ENCODE measurements at regions not wholly inside any gene's neighbourhood (a gene's known extent, or its start where the extent isn't known, plus 50 kb on each side); places are given as distances from the start of the nearest gene placed in this dataset.

- DNase-seq (ENCODE audit: low spot score) = no peak
Measured at GRCh38 chr2:151156431-151156830, 105.2 kb downstream of the RBM43 start.

- DNase-seq (ENCODE audit: low spot score) = no peak
Measured at GRCh38 chr2:151153601-151154000, 108.1 kb downstream of the RBM43 start.

- no peak for DNase-seq (ENCODE audit: low spot score)
Measured at GRCh38 chr2:151150331-151151320, 111.0 kb downstream of the RBM43 start.

GRCh38 chr2:151138507-151138906 lies 123.2 kb downstream of the RBM43 start:
- no peak for DNase-seq (ENCODE audit: low spot score)

GRCh38 chr2:151137526-151137925 lies 124.1 kb downstream of the RBM43 start:
- no peak for DNase-seq (ENCODE audit: low spot score)

GRCh38 chr2:151120011-151120410 lies 141.7 kb downstream of the RBM43 start:
- DNase-seq (ENCODE audit: low spot score) = no peak

- no peak for DNase-seq (ENCODE audit: low spot score)
Measured at GRCh38 chr2:151119374-151119773, 142.3 kb downstream of the RBM43 start.

GRCh38 chr2:151118269-151118668 lies 143.4 kb downstream of the RBM43 start:
- no peak for DNase-seq (ENCODE audit: low spot score)

GRCh38 chr2:151114874-151115273 lies 146.8 kb downstream of the RBM43 start:
- no peak for DNase-seq (ENCODE audit: low spot score)

- DNase-seq (ENCODE audit: low spot score) = no peak
Measured at GRCh38 chr2:151113318-151113717, 148.3 kb downstream of the RBM43 start.

- DNase-seq (ENCODE audit: low spot score) = no peak
Measured at GRCh38 chr2:151111599-151112278, 149.9 kb downstream of the RBM43 start.

- DNase-seq (ENCODE audit: low spot score) = no peak
Measured at GRCh38 chr2:151106805-151107506, 154.7 kb downstream of the RBM43 start.

GRCh38 chr2:151103551-151103950 lies 158.1 kb downstream of the RBM43 start:
- no peak for DNase-seq (ENCODE audit: low spot score)

- DNase-seq (ENCODE audit: low spot score) = no peak
Measured at GRCh38 chr2:151102226-151102625, 159.4 kb downstream of the RBM43 start.

- DNase-seq (ENCODE audit: low spot score) = no peak
Measured at GRCh38 chr2:151098841-151099240, 162.8 kb downstream of the RBM43 start.

- no peak for DNase-seq (ENCODE audit: low spot score)
Measured at GRCh38 chr2:151097895-151098294, 163.8 kb downstream of the RBM43 start.

- DNase-seq (ENCODE audit: low spot score) = no peak
Measured at GRCh38 chr2:151097128-151097527, 164.5 kb downstream of the RBM43 start.

- DNase-seq (ENCODE audit: low spot score) = no peak
Measured at GRCh38 chr2:151096235-151096634, 165.4 kb downstream of the RBM43 start.

GRCh38 chr2:151095463-151095862 lies 166.2 kb downstream of the RBM43 start:
- DNase-seq (ENCODE audit: low spot score) = no peak

- no peak for DNase-seq (ENCODE audit: low spot score)
Measured at GRCh38 chr2:151091583-151091982, 170.1 kb downstream of the RBM43 start.

- DNase-seq (ENCODE audit: low spot score) = no peak
Measured at GRCh38 chr2:151087377-151087776, 174.3 kb downstream of the RBM43 start.

- DNase-seq (ENCODE audit: low spot score) = no peak
Measured at GRCh38 chr2:151085181-151085611, 176.5 kb downstream of the RBM43 start.

Measured in ureter (tissue), 1 donor.